ENCODE measurements at regions not wholly inside any gene's neighbourhood (a gene's known extent, or its start where the extent isn't known, plus 50 kb on each side); places are given as distances from the start of the nearest gene placed in this dataset.

- TF ChIP-seq, protein P1, sequence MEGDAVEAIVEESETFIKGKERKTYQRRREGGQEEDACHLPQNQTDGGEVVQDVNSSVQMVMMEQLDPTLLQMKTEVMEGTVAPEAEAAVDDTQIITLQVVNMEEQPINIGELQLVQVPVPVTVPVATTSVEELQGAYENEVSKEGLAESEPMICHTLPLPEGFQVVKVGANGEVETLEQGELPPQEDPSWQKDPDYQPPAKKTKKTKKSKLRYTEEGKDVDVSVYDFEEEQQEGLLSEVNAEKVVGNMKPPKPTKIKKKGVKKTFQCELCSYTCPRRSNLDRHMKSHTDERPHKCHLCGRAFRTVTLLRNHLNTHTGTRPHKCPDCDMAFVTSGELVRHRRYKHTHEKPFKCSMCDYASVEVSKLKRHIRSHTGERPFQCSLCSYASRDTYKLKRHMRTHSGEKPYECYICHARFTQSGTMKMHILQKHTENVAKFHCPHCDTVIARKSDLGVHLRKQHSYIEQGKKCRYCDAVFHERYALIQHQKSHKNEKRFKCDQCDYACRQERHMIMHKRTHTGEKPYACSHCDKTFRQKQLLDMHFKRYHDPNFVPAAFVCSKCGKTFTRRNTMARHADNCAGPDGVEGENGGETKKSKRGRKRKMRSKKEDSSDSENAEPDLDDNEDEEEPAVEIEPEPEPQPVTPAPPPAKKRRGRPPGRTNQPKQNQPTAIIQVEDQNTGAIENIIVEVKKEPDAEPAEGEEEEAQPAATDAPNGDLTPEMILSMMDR (IDR thresholded peaks at IDR 0.05): no peak
- no peak for TF ChIP-seq POLR2A (IDR thresholded peaks at IDR 0.05)
Measured at GRCh38 chr6:140175486-140175885, 801.0 kb upstream of the CITED2 start.

Measured in Peyer's patch (tissue), 4 donors.